HepG2 (cell line): ENCODE measurements at regions not wholly inside any gene's neighbourhood (a gene's known extent, or its start where the extent isn't known, plus 50 kb on each side); places are given as distances from the start of the nearest gene placed in this dataset.

Source experiments
- ATAC-seq: fragments of 200-7000 bp; cut with Tn5 transposase; 3 replicates; pipeline ENCODE4 v1.9.1; 2020; ENCODE audit warnings: mild to moderate bottlenecking, moderate library complexity
- BruUV-seq: library from RNA; stranded (reverse); fragments of 400-500 nt; replicated peaks from 2 replicates; lab custom pipeline; 2021; lab: Mats Ljungman, UMichigan
- CTCF ChIA-PET: fragments of 300-600 bp; formaldehyde crosslinking; extraction: SDS; loops from one replicate; lab custom pipeline; 2021; ENCODE audit warnings: low total read pairs, inconsistent platforms, low intra/inter-chr PET ratio; lab: Yijun Ruan, JAX
- POLR2A ChIA-PET: fragments of 350-600 bp; sonication (Branson Sonifier 250); formaldehyde crosslinking; loops from one replicate; lab custom pipeline; 2020; ENCODE audit warnings: antibody characterized with exemption, inconsistent platforms; lab: Yijun Ruan, JAX
- DNase-seq: peaks from one replicate; pipeline ENCODE4 v3.0.0-alpha.2; 2015; ENCODE audit warnings: low spot score
- FAIRE-seq: peaks from 3 replicates; lab custom pipeline; 2011; peaks lifted over from hg19 to GRCh38; lab: Jason Lieb, UNC
- H2AFZ ChIP-seq: one replicate; pipeline ENCODE4 v1.6.1; 2011; ENCODE audit warnings: low read length, inconsistent platforms
- H3K27ac ChIP-seq: fragments of 300-600 bp; 3 replicates; pipeline ENCODE4 v1.8.0; 2011; ENCODE audit warnings: mixed run types, mild to moderate bottlenecking, mixed read lengths, low read length, inconsistent platforms; ENCODE audit not compliant: insufficient read depth; ENCODE audit errors: extremely low read length
- H3K27me3 ChIP-seq, 2 experiments: fragments of 200-600 bp in 1 of 2; 2 replicates in 1 of 2; 3 replicates in 1 of 2; pipeline versions ENCODE4 v1.6.0 to v1.8.0; 2011; ENCODE audit warnings: low read length in 2 of 2, mild to moderate bottlenecking in 2 of 2, moderate library complexity in 2 of 2, inconsistent platforms in 1 of 2; ENCODE audit not compliant: insufficient read depth in 2 of 2, control insufficient read depth in 1 of 2
- H3K36me3 ChIP-seq, 2 experiments: fragments of 200-600 bp in 1 of 2; replicated peaks in 1 of 2; 2 replicates in 1 of 2; 3 replicates in 1 of 2; pipeline versions ENCODE4 v1.5.1 to v1.8.0; 2011; ENCODE audit warnings: low read length in 2 of 2, inconsistent platforms in 1 of 2; ENCODE audit not compliant: insufficient read depth in 2 of 2, control insufficient read depth in 1 of 2
- H3K4me1 ChIP-seq: 2 replicates; pipeline ENCODE4 v1.5.1; 2012; ENCODE audit warnings: low read length, inconsistent platforms; ENCODE audit not compliant: insufficient read depth
- H3K4me2 ChIP-seq: 2 replicates; pipeline ENCODE4 v1.6.0; 2011; ENCODE audit warnings: low read depth, low read length, inconsistent platforms
- H3K4me3 ChIP-seq, 3 experiments: fragments of 200-600 bp in 1 of 3; sonication (generic), shearing (Covaris generic) in 1 of 3; replicated peaks in 1 of 3; 2 replicates each; pipeline ENCODE4 v1.5.1; 2011 to 2016; ENCODE audit warnings: low read length in 3 of 3, inconsistent platforms in 2 of 3, low read depth in 2 of 3, mild to moderate bottlenecking in 2 of 3, control low read depth in 1 of 3, mixed read lengths in 1 of 3; ENCODE audit not compliant: insufficient read depth in 1 of 3
- H3K79me2 ChIP-seq: one replicate; pipeline ENCODE4 v1.6.1; 2011; ENCODE audit warnings: low read length, inconsistent platforms; ENCODE audit not compliant: insufficient read depth
- H3K9ac ChIP-seq: 2 replicates; pipeline ENCODE4 v1.6.0; 2011; ENCODE audit warnings: mild to moderate bottlenecking, low read depth, low read length, inconsistent platforms; ENCODE audit not compliant: insufficient read depth
- H3K9me3 ChIP-seq: 2 replicates; pipeline ENCODE4 v1.5.1; 2012; ENCODE audit warnings: mild to moderate bottlenecking, low read length
- H4K20me1 ChIP-seq: 2 replicates; pipeline ENCODE4 v1.6.0; 2011; ENCODE audit warnings: inconsistent platforms, mild to moderate bottlenecking, low read length, moderate library complexity; ENCODE audit not compliant: insufficient read depth
- HOXD1 ChIP-seq: sonication (generic); formaldehyde crosslinking; IDR thresholded peaks from 2 replicates; pipeline ENCODE4 v1.5.0; 2020; ENCODE audit warnings: missing genetic modification reagents
- MTA3 ChIP-seq: sonication (generic); formaldehyde crosslinking; IDR thresholded peaks from 2 replicates; pipeline ENCODE4 v1.4.0; 2020; ENCODE audit warnings: missing genetic modification reagents
- TBL1XR1 ChIP-seq: fragments of 150-350 bp; IDR thresholded peaks from 2 replicates; pipeline ENCODE4 v1.6.1; 2014; ENCODE audit warnings: borderline replicate concordance, low read length; ENCODE audit not compliant: partially characterized antibody
- TBP ChIP-seq: sonication (generic); formaldehyde crosslinking; IDR thresholded peaks from 2 replicates; pipeline ENCODE4 v1.5.0; 2020; ENCODE audit warnings: missing genetic modification reagents
- UBTF ChIP-seq: sonication (generic); formaldehyde crosslinking; IDR thresholded peaks from 2 replicates; pipeline ENCODE4 v1.4.0; 2020; ENCODE audit warnings: mild to moderate bottlenecking, missing genetic modification reagents
- ZFP90 ChIP-seq: sonication (generic); formaldehyde crosslinking; IDR thresholded peaks from 2 replicates; pipeline ENCODE4 v1.8.0; 2022; ENCODE audit warnings: missing genetic modification reagents, mild to moderate bottlenecking, inconsistent platforms, borderline replicate concordance
- ZNF138 ChIP-seq: sonication (generic); formaldehyde crosslinking; IDR thresholded peaks from 2 replicates; pipeline ENCODE4 v1.5.0; 2020; ENCODE audit warnings: mild to moderate bottlenecking, low read depth, missing genetic modification reagents
- ZNF256 ChIP-seq: sonication (generic); formaldehyde crosslinking; conservative IDR thresholded peaks from 2 replicates; pipeline ENCODE4 v1.4.0; 2020; ENCODE audit warnings: missing genetic modification reagents
- ZNF605 ChIP-seq: sonication (generic); formaldehyde crosslinking; IDR thresholded peaks from 2 replicates; pipeline ENCODE4 v1.8.0; 2022; ENCODE audit warnings: mild to moderate bottlenecking, missing genetic modification reagents
- ZNF720 ChIP-seq: sonication (generic); formaldehyde crosslinking; IDR thresholded peaks from 2 replicates; pipeline ENCODE4 v1.4.0; 2020; ENCODE audit warnings: missing genetic modification reagents
- ZNF792 ChIP-seq: IDR thresholded peaks from 2 replicates; pipeline ENCODE4 v1.6.1; 2016
- ZNF850 ChIP-seq: sonication (generic); formaldehyde crosslinking; conservative IDR thresholded peaks from 2 replicates; pipeline ENCODE4 v1.9.0; 2021; ENCODE audit warnings: mild to moderate bottlenecking, missing genetic modification reagents
- WGBS: methylation state at CpG from one replicate; pipeline ENCODE4 v1.1.6; 2017; ENCODE audit warnings: low lambda C conversion rate; 5-methylcytosine and 5-hydroxymethylcytosine counted together
- in situ Hi-C: cut with HindIII; loops from 2 replicates; pipeline ENCODE4 v1.10.0; 2017; ENCODE audit warnings: low pct_unique_long_range_greater_than_20kb; ENCODE audit not compliant: extremely low pct_ligation_motif_present
- intact Hi-C: fragments of 100-400 bp; cut with micrococcal nuclease; formaldehyde crosslinking; loops from one replicate; pipeline ENCODE4 v1.10.0; 2022; ENCODE audit not compliant: unreplicated experiment
- TF ChIP-seq, protein P1 (sequence below): sonication (generic); formaldehyde crosslinking; IDR thresholded peaks from 2 replicates; pipeline ENCODE4 v1.4.0; 2020; ENCODE audit warnings: missing genetic modification reagents, borderline replicate concordance

GRCh38 chr17:65470783-65471182 is 90.7 kb downstream of the AXIN2 start:
- DNase-seq = no peak
- intact Hi-C loops = no loop called here
- Histone ChIP-seq H3K4me1 (no peaks in the 10 kb centered on the region), H3K36me3 (no peaks in the 10 kb centered on the region), H3K27me3 (peaks cover 0 to 27% of the 10 kb centered on the region in 2 experiments; a peak in 3 of 5 replicates), H3K4me2 (no peak overlapping the region), H3K9ac (no peak overlapping the region), H3K27ac (no peak overlapping the region), H3K9me3 (no peaks in the 10 kb centered on the region)
- ATAC-seq = no peak
- no peak for TF ChIP-seq MTA3
- no peak for TF ChIP-seq ZNF605 (CRISPR knock-in tag)
- no peak for TF ChIP-seq TBL1XR1
- no peak for TF ChIP-seq ZFP90 (CRISPR knock-in tag)
- TF ChIP-seq, protein P1, sequence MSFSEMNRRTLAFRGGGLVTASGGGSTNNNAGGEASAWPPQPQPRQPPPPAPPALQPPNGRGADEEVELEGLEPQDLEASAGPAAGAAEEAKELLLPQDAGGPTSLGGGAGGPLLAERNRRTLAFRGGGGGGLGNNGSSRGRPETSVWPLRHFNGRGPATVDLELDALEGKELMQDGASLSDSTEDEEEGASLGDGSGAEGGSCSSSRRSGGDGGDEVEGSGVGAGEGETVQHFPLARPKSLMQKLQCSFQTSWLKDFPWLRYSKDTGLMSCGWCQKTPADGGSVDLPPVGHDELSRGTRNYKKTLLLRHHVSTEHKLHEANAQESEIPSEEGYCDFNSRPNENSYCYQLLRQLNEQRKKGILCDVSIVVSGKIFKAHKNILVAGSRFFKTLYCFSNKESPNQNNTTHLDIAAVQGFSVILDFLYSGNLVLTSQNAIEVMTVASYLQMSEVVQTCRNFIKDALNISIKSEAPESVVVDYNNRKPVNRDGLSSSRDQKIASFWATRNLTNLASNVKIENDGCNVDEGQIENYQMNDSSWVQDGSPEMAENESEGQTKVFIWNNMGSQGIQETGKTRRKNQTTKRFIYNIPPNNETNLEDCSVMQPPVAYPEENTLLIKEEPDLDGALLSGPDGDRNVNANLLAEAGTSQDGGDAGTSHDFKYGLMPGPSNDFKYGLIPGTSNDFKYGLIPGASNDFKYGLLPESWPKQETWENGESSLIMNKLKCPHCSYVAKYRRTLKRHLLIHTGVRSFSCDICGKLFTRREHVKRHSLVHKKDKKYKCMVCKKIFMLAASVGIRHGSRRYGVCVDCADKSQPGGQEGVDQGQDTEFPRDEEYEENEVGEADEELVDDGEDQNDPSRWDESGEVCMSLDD (CRISPR knock-in tag) = no peak
- TF ChIP-seq UBTF (CRISPR knock-in tag) = no peak
- TF ChIP-seq TBP (CRISPR knock-in tag) = no peak
- TF ChIP-seq ZNF256 (CRISPR knock-in tag) = no peak
- TF ChIP-seq ZNF138 = no peak
- no peak for TF ChIP-seq ZNF720 (CRISPR knock-in tag)
- no peak for TF ChIP-seq ZNF850 (CRISPR knock-in tag)
- TF ChIP-seq HOXD1 = no peak
- no peak for TF ChIP-seq ZNF792 (CRISPR knock-in tag)
- TF ChIP-seq, all 625 proteins: peak for 0
- Histone ChIP-seq H4K20me1 (no peaks in the 10 kb centered on the region), H2AFZ (no peak overlapping the region), H3K79me2 (no peaks in the 10 kb centered on the region), H3K4me3 (no peak overlapping the region)
- BruUV-seq = no TSS peak
- ChIA-PET CTCF (no interaction called here), POLR2A (no interaction called here)
- in situ Hi-C loops = no loop called here
- no peak for FAIRE-seq
- 6% methylated on average over 2 of the region's 4 CpGs for WGBS
